ENCODE measurements at regions not wholly inside any gene's neighbourhood (a gene's known extent, or its start where the extent isn't known, plus 50 kb on each side); places are given as distances from the start of the nearest gene placed in this dataset.
A peak's percentile ranks its signal among the peaks of the same experiment; 100 is the strongest.

DNA sequence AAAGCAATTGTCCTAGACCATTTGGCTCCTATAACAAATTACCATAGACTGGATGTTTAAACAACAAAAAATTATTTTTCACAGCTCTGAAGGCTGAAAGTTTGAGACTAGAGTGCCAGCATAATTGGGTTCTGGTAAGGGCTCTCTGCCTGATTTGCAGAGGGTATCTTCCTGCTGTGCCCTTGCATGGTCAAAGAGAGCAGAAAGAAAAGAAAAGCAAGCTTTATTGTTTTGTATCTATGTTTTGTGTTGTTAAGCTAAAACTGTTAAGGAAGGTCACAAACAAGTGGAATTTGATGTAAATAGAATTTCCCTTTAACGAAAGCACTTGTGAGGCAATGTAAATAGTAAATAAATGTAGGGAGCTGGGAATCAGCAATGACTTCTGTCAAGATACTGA lies 1031.0 kb upstream of the ATXN7L3B start:
- intact Hi-C loops (cut with micrococcal nuclease): no loop called here
- Histone ChIP-seq H3K27me3 (ENCODE audit: insufficient read depth, low read length) (no peaks in the 10 kb centered on the region), H3K9me3 (ENCODE audit: control insufficient read depth in 1 of 2, low read length in 2 of 2) (no peaks in the 10 kb centered on the region), H3K27ac (ENCODE audit: low read depth, low read length) (no peak overlapping the region), H3K4me1 (ENCODE audit: insufficient read depth, low read length) (no peaks in the 10 kb centered on the region), H3K4me3 (ENCODE audit: low read length in 2 of 2) (no peak overlapping the region), H3K36me3 (ENCODE audit: insufficient read depth, low read length) (no peaks in the 10 kb centered on the region)
- CTCF ChIA-PET (ENCODE audit: partially characterized antibody): interaction anchor here (0.9 kb wide), 1 partner anchor 39 kb away, joined by 3 read pairs; no protein-coding TSS in a partner anchor
- DNase-seq: no peak
- POLR2A ChIA-PET (ENCODE audit: partially characterized antibody): no interaction called here
- Mint-ChIP-seq H3K36me3 (no peaks in the 10 kb centered on the region), H3K27me3 (no peaks in the 10 kb centered on the region), H3K4me1 (no peaks in the 10 kb centered on the region), H3K27ac (no peak overlapping the region), H3K9me3 (peaks cover 0 to 21% (median 6%) of the 10 kb centered on the region in 8 donors), H3K4me3 (no peak overlapping the region)

GRCh38 chr12:73514672-73515071 lies 1023.0 kb upstream of the ATXN7L3B start:
- no peaks in the 10 kb centered on the region for H3K4me1 Mint-ChIP-seq
- no peaks in the 10 kb centered on the region for H3K27me3 Mint-ChIP-seq
- ChIA-PET POLR2A (ENCODE audit: partially characterized antibody) (no interaction called here), CTCF (ENCODE audit: partially characterized antibody) (interaction anchor here (1.4 kb wide), 1 partner anchor 21 kb away, joined by 3 read pairs; no protein-coding TSS in a partner anchor)
- no peak for DNase-seq
- Histone ChIP-seq H3K36me3 (ENCODE audit: insufficient read depth, low read length) (no peaks in the 10 kb centered on the region), H3K27ac (ENCODE audit: low read depth, low read length) (no peak overlapping the region), H3K9me3 (ENCODE audit: control insufficient read depth in 1 of 2, low read length in 2 of 2) (no peaks in the 10 kb centered on the region), H3K4me1 (ENCODE audit: insufficient read depth, low read length) (no peaks in the 10 kb centered on the region), H3K27me3 (ENCODE audit: insufficient read depth, low read length) (no peaks in the 10 kb centered on the region), H3K4me3 (ENCODE audit: low read length in 2 of 2) (no peak overlapping the region)
- no peak overlapping the region for H3K4me3 Mint-ChIP-seq
- intact Hi-C loops (cut with micrococcal nuclease): no loop called here
- no peak overlapping the region for H3K27ac Mint-ChIP-seq
- peaks cover 0 to 9% (median 7%) of the 10 kb centered on the region in 8 donors for H3K9me3 Mint-ChIP-seq
- no peaks in the 10 kb centered on the region for H3K36me3 Mint-ChIP-seq

- H3K27ac ChIP-seq (ENCODE audit: low read depth, low read length): no peak overlapping the region
- Mint-ChIP-seq H3K27me3 (no peaks in the 10 kb centered on the region), H3K4me1 (no peaks in the 10 kb centered on the region), H3K4me3 (no peak overlapping the region), H3K9me3 (peaks cover 3 to 17% (median 9%) of the 10 kb centered on the region in 8 donors), H3K27ac (no peak overlapping the region), H3K36me3 (no peaks in the 10 kb centered on the region)
- intact Hi-C loops (cut with micrococcal nuclease): no loop called here
- ChIA-PET POLR2A (ENCODE audit: partially characterized antibody) (no interaction called here), CTCF (ENCODE audit: partially characterized antibody) (no interaction called here)
- peaks cover 0 to 4% of the 10 kb centered on the region in 2 donors for H3K9me3 ChIP-seq (ENCODE audit: control insufficient read depth in 1 of 2, low read length in 2 of 2)
- H3K27me3 ChIP-seq (ENCODE audit: insufficient read depth, low read length): no peaks in the 10 kb centered on the region
- H3K4me3 ChIP-seq (ENCODE audit: low read length in 2 of 2): no peak overlapping the region
- no peaks in the 10 kb centered on the region for H3K36me3 ChIP-seq (ENCODE audit: insufficient read depth, low read length)
- H3K4me1 ChIP-seq (ENCODE audit: insufficient read depth, low read length): no peaks in the 10 kb centered on the region
- DNase-seq: no peak
Observed at GRCh38 chr12:73517859-73518258, 1019.8 kb upstream of the ATXN7L3B start.

GRCh38 chr12:73529231-73529630 lies 1008.4 kb upstream of the ATXN7L3B start:
- intact Hi-C loops (cut with micrococcal nuclease): no loop called here
- no peaks in the 10 kb centered on the region for H3K4me1 ChIP-seq (ENCODE audit: insufficient read depth, low read length)
- H3K36me3 ChIP-seq (ENCODE audit: insufficient read depth, low read length): no peaks in the 10 kb centered on the region

DNA sequence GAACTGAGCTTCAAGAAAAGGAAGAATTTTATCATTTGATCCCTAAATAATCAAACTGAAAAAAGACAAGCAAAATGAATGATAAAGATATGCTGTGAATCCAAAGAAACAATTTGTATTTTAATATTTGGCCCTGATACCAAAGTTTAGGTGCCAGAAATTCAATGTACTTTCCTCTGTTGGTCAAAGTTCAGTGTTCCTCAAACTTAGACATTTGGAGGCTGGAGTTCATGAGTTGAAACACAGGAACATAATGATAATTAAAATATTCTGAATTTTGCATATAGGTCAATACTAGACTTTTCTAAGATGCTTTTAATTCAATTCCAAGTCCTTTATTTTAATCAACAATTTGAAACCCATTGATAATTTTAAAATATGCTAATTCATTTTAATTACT lies 1007.7 kb upstream of the ATXN7L3B start:
- CTCF ChIA-PET (ENCODE audit: partially characterized antibody): no interaction called here
- Histone ChIP-seq H3K36me3 (ENCODE audit: insufficient read depth, low read length) (no peaks in the 10 kb centered on the region), H3K27ac (ENCODE audit: low read depth, low read length) (no peak overlapping the region), H3K9me3 (ENCODE audit: control insufficient read depth in 1 of 2, low read length in 2 of 2) (no peaks in the 10 kb centered on the region), H3K4me1 (ENCODE audit: insufficient read depth, low read length) (no peaks in the 10 kb centered on the region), H3K4me3 (ENCODE audit: low read length in 2 of 2) (no peak overlapping the region), H3K27me3 (ENCODE audit: insufficient read depth, low read length) (no peaks in the 10 kb centered on the region)
- Mint-ChIP-seq H3K9me3 (peaks cover 0 to 11% (median 4%) of the 10 kb centered on the region in 8 donors), H3K4me1 (no peaks in the 10 kb centered on the region), H3K36me3 (no peaks in the 10 kb centered on the region), H3K27ac (no peak overlapping the region), H3K4me3 (no peak overlapping the region), H3K27me3 (no peaks in the 10 kb centered on the region)
- POLR2A ChIA-PET (ENCODE audit: partially characterized antibody): no interaction called here
- DNase-seq: no peak
- intact Hi-C loops (cut with micrococcal nuclease): no loop called here

More at GRCh38 chr12:73529231-73529630, 1008.4 kb upstream of the ATXN7L3B start:
- H3K27ac Mint-ChIP-seq: no peak overlapping the region
- ChIA-PET POLR2A (ENCODE audit: partially characterized antibody) (no interaction called here), CTCF (ENCODE audit: partially characterized antibody) (no interaction called here)
- no peaks in the 10 kb centered on the region for H3K27me3 ChIP-seq (ENCODE audit: insufficient read depth, low read length)
- no peaks in the 10 kb centered on the region for H3K27me3 Mint-ChIP-seq
- H3K36me3 Mint-ChIP-seq: no peaks in the 10 kb centered on the region
- no peaks in the 10 kb centered on the region for H3K9me3 ChIP-seq (ENCODE audit: control insufficient read depth in 1 of 2, low read length in 2 of 2)
- H3K9me3 Mint-ChIP-seq: peaks cover 0 to 11% (median 4%) of the 10 kb centered on the region in 8 donors
- no peak for DNase-seq
- no peak overlapping the region for H3K4me3 Mint-ChIP-seq
- no peak overlapping the region for H3K4me3 ChIP-seq (ENCODE audit: low read length in 2 of 2)
- H3K27ac ChIP-seq (ENCODE audit: low read depth, low read length): no peak overlapping the region
- no peaks in the 10 kb centered on the region for H3K4me1 Mint-ChIP-seq

DNA sequence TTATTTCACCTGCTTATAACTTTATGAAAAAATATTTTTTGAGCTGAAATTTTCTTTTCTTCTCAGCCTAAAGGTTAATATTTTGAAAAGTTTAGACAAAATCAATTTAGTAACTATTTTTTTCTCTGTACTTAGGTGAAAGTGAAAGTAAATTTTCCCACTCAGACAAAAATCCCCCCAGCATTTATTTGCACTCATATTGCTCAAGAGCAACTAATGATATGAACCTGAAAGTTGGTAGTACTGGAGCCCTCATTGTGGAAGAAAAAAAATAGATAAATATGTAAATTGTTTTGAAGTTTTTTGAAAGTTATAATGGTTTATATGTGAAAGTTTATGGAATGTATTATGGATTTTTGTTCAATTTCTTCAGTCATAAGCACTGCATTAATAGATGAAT lies 1005.9 kb upstream of the ATXN7L3B start:
- Histone ChIP-seq H3K9me3 (ENCODE audit: control insufficient read depth in 1 of 2, low read length in 2 of 2) (no peaks in the 10 kb centered on the region), H3K36me3 (ENCODE audit: insufficient read depth, low read length) (no peaks in the 10 kb centered on the region), H3K27me3 (ENCODE audit: insufficient read depth, low read length) (no peaks in the 10 kb centered on the region), H3K4me3 (ENCODE audit: low read length in 2 of 2) (no peak overlapping the region), H3K27ac (ENCODE audit: low read depth, low read length) (no peak overlapping the region), H3K4me1 (ENCODE audit: insufficient read depth, low read length) (no peaks in the 10 kb centered on the region)
- no peaks in the 10 kb centered on the region for H3K36me3 Mint-ChIP-seq
- H3K4me1 Mint-ChIP-seq: no peaks in the 10 kb centered on the region
- no peaks in the 10 kb centered on the region for H3K27me3 Mint-ChIP-seq
- no peak overlapping the region for H3K27ac Mint-ChIP-seq
- ChIA-PET CTCF (ENCODE audit: partially characterized antibody) (no interaction called here), POLR2A (ENCODE audit: partially characterized antibody) (no interaction called here)
- intact Hi-C loops (cut with micrococcal nuclease): no loop called here
- DNase-seq: no peak
- H3K4me3 Mint-ChIP-seq: peak overlapping the region in 1 of 8 donors; percentile 13
- peaks cover 0 to 11% (median 3%) of the 10 kb centered on the region in 8 donors for H3K9me3 Mint-ChIP-seq

- Histone ChIP-seq H3K4me1 (ENCODE audit: insufficient read depth, low read length) (no peaks in the 10 kb centered on the region), H3K36me3 (ENCODE audit: insufficient read depth, low read length) (no peaks in the 10 kb centered on the region), H3K27ac (ENCODE audit: low read depth, low read length) (no peak overlapping the region), H3K4me3 (ENCODE audit: low read length in 2 of 2) (no peak overlapping the region), H3K27me3 (ENCODE audit: insufficient read depth, low read length) (no peaks in the 10 kb centered on the region), H3K9me3 (ENCODE audit: control insufficient read depth in 1 of 2, low read length in 2 of 2) (no peaks in the 10 kb centered on the region)
- POLR2A ChIA-PET (ENCODE audit: partially characterized antibody): no interaction called here
- CTCF ChIA-PET (ENCODE audit: partially characterized antibody): no interaction called here
- no peaks in the 10 kb centered on the region for H3K36me3 Mint-ChIP-seq
- no peak overlapping the region for H3K4me3 Mint-ChIP-seq
- H3K9me3 Mint-ChIP-seq: peaks cover 0 to 9% (median 2%) of the 10 kb centered on the region in 8 donors
- DNase-seq: no peak
- intact Hi-C loops (cut with micrococcal nuclease): no loop called here
- no peaks in the 10 kb centered on the region for H3K27me3 Mint-ChIP-seq
- H3K4me1 Mint-ChIP-seq: no peaks in the 10 kb centered on the region
- no peak overlapping the region for H3K27ac Mint-ChIP-seq
Observed at GRCh38 chr12:73547421-73547820, 990.2 kb upstream of the ATXN7L3B start.

GRCh38 chr12:73585136-73585535 lies 952.5 kb upstream of the ATXN7L3B start:
- intact Hi-C loops (cut with micrococcal nuclease): no loop called here
- DNase-seq: no peak
- H3K9me3 Mint-ChIP-seq: peaks cover 0 to 15% (median 10%) of the 10 kb centered on the region in 8 donors
- Histone ChIP-seq H3K27me3 (ENCODE audit: insufficient read depth, low read length) (no peaks in the 10 kb centered on the region), H3K4me3 (ENCODE audit: low read length in 2 of 2) (no peak overlapping the region), H3K27ac (ENCODE audit: low read depth, low read length) (no peak overlapping the region), H3K9me3 (ENCODE audit: control insufficient read depth in 1 of 2, low read length in 2 of 2) (no peaks in the 10 kb centered on the region), H3K4me1 (ENCODE audit: insufficient read depth, low read length) (no peaks in the 10 kb centered on the region), H3K36me3 (ENCODE audit: insufficient read depth, low read length) (no peaks in the 10 kb centered on the region)
- no peak overlapping the region for H3K27ac Mint-ChIP-seq
- no peaks in the 10 kb centered on the region for H3K36me3 Mint-ChIP-seq
- ChIA-PET CTCF (ENCODE audit: partially characterized antibody) (no interaction called here), POLR2A (ENCODE audit: partially characterized antibody) (no interaction called here)
- H3K4me3 Mint-ChIP-seq: no peak overlapping the region
- H3K27me3 Mint-ChIP-seq: no peaks in the 10 kb centered on the region
- H3K4me1 Mint-ChIP-seq: no peaks in the 10 kb centered on the region
